ENCODE measurements at regions not wholly inside any gene's neighbourhood (a gene's known extent, or its start where the extent isn't known, plus 50 kb on each side); places are given as distances from the start of the nearest gene placed in this dataset.
"Not testable (repeated sequence)": the region's sequence is repeated elsewhere in the genome, so short reads cannot be mapped to it uniquely, and the experiment has no call there.

DNA sequence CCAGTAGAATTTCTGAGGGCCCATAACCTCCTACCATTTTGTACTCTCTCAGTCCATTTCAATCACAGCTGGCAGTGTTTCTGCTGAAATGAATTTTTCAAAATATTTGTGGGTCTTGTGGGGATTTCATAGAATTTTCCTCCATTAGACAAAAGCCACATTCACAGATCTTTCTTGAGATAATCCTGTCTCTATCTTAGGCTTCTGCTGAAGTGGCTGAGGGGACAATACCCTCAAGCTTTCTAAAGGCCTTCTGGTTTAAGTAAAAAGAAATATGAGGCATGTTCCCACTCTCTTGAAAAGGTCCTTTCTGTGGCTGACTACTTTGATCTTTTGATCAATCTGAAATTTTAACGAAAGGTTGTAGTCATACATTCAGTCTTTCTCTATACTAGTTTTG, 1930.0 kb upstream of the AGA start:
- no peak for TF ChIP-seq POLR2A (IDR thresholded peaks at IDR 0.05)
- TF ChIP-seq, protein P1, sequence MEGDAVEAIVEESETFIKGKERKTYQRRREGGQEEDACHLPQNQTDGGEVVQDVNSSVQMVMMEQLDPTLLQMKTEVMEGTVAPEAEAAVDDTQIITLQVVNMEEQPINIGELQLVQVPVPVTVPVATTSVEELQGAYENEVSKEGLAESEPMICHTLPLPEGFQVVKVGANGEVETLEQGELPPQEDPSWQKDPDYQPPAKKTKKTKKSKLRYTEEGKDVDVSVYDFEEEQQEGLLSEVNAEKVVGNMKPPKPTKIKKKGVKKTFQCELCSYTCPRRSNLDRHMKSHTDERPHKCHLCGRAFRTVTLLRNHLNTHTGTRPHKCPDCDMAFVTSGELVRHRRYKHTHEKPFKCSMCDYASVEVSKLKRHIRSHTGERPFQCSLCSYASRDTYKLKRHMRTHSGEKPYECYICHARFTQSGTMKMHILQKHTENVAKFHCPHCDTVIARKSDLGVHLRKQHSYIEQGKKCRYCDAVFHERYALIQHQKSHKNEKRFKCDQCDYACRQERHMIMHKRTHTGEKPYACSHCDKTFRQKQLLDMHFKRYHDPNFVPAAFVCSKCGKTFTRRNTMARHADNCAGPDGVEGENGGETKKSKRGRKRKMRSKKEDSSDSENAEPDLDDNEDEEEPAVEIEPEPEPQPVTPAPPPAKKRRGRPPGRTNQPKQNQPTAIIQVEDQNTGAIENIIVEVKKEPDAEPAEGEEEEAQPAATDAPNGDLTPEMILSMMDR (IDR thresholded peaks at IDR 0.05): no peak
- intact Hi-C loops (cut with DNase I; ENCODE audit: low total_unique reads): no loop called here
- Histone ChIP-seq H3K27me3 (no peaks in the 10 kb centered on the region), H3K27ac (no peak overlapping the region), H3K36me3 (ENCODE audit: low read depth, missing control alignments) (no peaks in the 10 kb centered on the region), H3K4me3 (no peak overlapping the region), H3K4me1 (no peaks in the 10 kb centered on the region), H3K9me3 (no peaks in the 10 kb centered on the region)
- WGBS, 2 donors: 83 to 88% methylated on average over 1 of the region's 1 CpG
- no peak for DNase-seq

- Histone ChIP-seq H3K4me1 (no peaks in the 10 kb centered on the region), H3K4me3 (no peak overlapping the region), H3K27ac (no peak overlapping the region), H3K9me3 (no peaks in the 10 kb centered on the region), H3K27me3 (no peaks in the 10 kb centered on the region), H3K36me3 (ENCODE audit: low read depth, missing control alignments) (no peaks in the 10 kb centered on the region)
- intact Hi-C loops (cut with DNase I; ENCODE audit: low total_unique reads): no loop called here
- TF ChIP-seq, protein P1 (IDR thresholded peaks at IDR 0.05): no peak
- no peak for TF ChIP-seq POLR2A (IDR thresholded peaks at IDR 0.05)
- no peak for DNase-seq
Measured at GRCh38 chr4:179372746-179373145, 1930.5 kb upstream of the AGA start.

- H3K4me1 ChIP-seq; H3K27me3 ChIP-seq; DNase-seq; intact Hi-C loops (cut with DNase I; ENCODE audit: low total_unique reads); H3K4me3 ChIP-seq; H3K27ac ChIP-seq; H3K36me3 ChIP-seq (ENCODE audit: low read depth, missing control alignments); H3K9me3 ChIP-seq: not testable (repeated sequence)
- 76 to 80% methylated on average over 3 of the region's 3 CpGs for WGBS, 2 donors
Measured at GRCh38 chr4:179378847-179379246, 1936.6 kb upstream of the AGA start.

DNA sequence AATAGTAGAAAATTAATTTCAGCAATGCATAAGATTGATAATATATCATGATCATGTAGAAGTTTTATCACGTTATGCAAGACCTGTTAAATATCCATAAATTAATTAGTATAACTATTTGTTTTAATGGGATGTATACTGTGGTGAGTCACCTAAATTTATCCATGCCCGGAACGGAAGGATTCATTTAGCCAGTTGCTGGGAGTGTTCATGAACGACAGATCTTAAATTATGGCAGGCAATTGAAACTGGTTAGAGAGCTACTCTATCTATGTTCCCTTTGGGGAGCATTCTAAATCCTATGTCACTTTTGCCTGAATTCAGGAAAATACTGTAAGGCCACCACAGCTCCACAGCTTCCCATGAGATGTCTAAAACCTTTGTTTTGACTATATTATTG, 1950.5 kb upstream of the AGA start:
- intact Hi-C loops (cut with DNase I; ENCODE audit: low total_unique reads): no loop called here
- H3K27me3 ChIP-seq: no peaks in the 10 kb centered on the region
- no peak overlapping the region for H3K4me3 ChIP-seq
- TF ChIP-seq POLR2A (IDR thresholded peaks at IDR 0.05): no peak
- TF ChIP-seq, protein P1 (IDR thresholded peaks at IDR 0.05): no peak
- DNase-seq: no peak
- 84 to 88% methylated on average over 4 of the region's 4 CpGs for WGBS, 2 donors
- no peaks in the 10 kb centered on the region for H3K36me3 ChIP-seq (ENCODE audit: low read depth, missing control alignments)
- H3K9me3 ChIP-seq: no peaks in the 10 kb centered on the region
- no peaks in the 10 kb centered on the region for H3K4me1 ChIP-seq
- H3K27ac ChIP-seq: no peak overlapping the region

- no peak for DNase-seq
- Histone ChIP-seq H3K36me3 (ENCODE audit: low read depth, missing control alignments) (no peaks in the 10 kb centered on the region), H3K4me3 (no peak overlapping the region), H3K27me3 (no peaks in the 10 kb centered on the region), H3K27ac (no peak overlapping the region), H3K9me3 (no peaks in the 10 kb centered on the region), H3K4me1 (no peaks in the 10 kb centered on the region)
- intact Hi-C loops (cut with DNase I; ENCODE audit: low total_unique reads): no loop called here
- TF ChIP-seq, protein P1 (IDR thresholded peaks at IDR 0.05): no peak
- TF ChIP-seq POLR2A (IDR thresholded peaks at IDR 0.05): no peak
- WGBS, 2 donors: 85 to 89% methylated on average over 5 of the region's 5 CpGs
Measured at GRCh38 chr4:179398414-179398813, 1956.2 kb upstream of the AGA start.
